MM.1S (cell line): ENCODE measurements at regions not wholly inside any gene's neighbourhood (a gene's known extent, or its start where the extent isn't known, plus 50 kb on each side); places are given as distances from the start of the nearest gene placed in this dataset.
"Not testable (repeated sequence)": the region's sequence is repeated elsewhere in the genome, so short reads cannot be mapped to it uniquely, and the experiment has no call there.

ENCODE experiments used
- DNase-seq: peaks from one replicate; pipeline ENCODE4 v3.0.0-alpha.2; 2015
- H2AFZ ChIP-seq: fragments of 300-600 bp; sonication (generic); 2 replicates; pipeline ENCODE4 v1.6.0; 2016; ENCODE audit warnings: antibody characterized with exemption, low read length
- H3F3A ChIP-seq: fragments of 300-600 bp; sonication (generic); 2 replicates; pipeline ENCODE4 v1.6.1; 2016; ENCODE audit warnings: mild to moderate bottlenecking, antibody characterized with exemption, low read length, moderate library complexity, mixed read lengths; ENCODE audit not compliant: insufficient read depth
- H3K27ac ChIP-seq: fragments of 300-600 bp; sonication (generic); 2 replicates; pipeline ENCODE4 v1.5.1; 2016; ENCODE audit warnings: mild to moderate bottlenecking, low read length
- H3K27me3 ChIP-seq: fragments of 300-600 bp; sonication (generic); replicated peaks from 2 replicates; pipeline ENCODE4 v1.6.0; 2016; ENCODE audit warnings: low read length; ENCODE audit not compliant: insufficient read depth
- H3K36me3 ChIP-seq: fragments of 300-600 bp; sonication (generic); replicated peaks from 2 replicates; pipeline ENCODE4 v1.6.1; 2016; ENCODE audit warnings: mild to moderate bottlenecking, low read length, mixed read lengths; ENCODE audit not compliant: insufficient read depth
- H3K4me1 ChIP-seq: fragments of 300-600 bp; sonication (generic); 2 replicates; pipeline ENCODE4 v1.6.1; 2016; ENCODE audit warnings: low read length, mixed read lengths
- H3K4me2 ChIP-seq: fragments of 300-600 bp; sonication (generic); 2 replicates; pipeline ENCODE4 v1.6.0; 2016; ENCODE audit warnings: low read depth, low read length
- H3K4me3 ChIP-seq: fragments of 300-600 bp; sonication (generic); 2 replicates; pipeline ENCODE4 v1.5.1; 2016; ENCODE audit warnings: low read length, mixed read lengths
- H3K79me2 ChIP-seq: fragments of 300-600 bp; sonication (generic); 2 replicates; pipeline ENCODE4 v1.6.1; 2016; ENCODE audit warnings: mixed run types, low read length, mixed read lengths
- H3K9ac ChIP-seq: fragments of 300-600 bp; sonication (generic); 2 replicates; pipeline ENCODE4 v1.6.1; 2016; ENCODE audit warnings: low read length, mixed read lengths
- H3K9me2 ChIP-seq: fragments of 300-600 bp; sonication (generic); replicated peaks from 2 replicates; pipeline ENCODE4 v1.6.1; 2016; ENCODE audit warnings: mild to moderate bottlenecking, low read length, mixed read lengths; ENCODE audit not compliant: insufficient read depth
- H3K9me3 ChIP-seq: fragments of 300-600 bp; sonication (generic); replicated peaks from 2 replicates; pipeline ENCODE4 v1.6.1; 2016; ENCODE audit warnings: mild to moderate bottlenecking, low read length, mixed read lengths; ENCODE audit not compliant: insufficient read depth
- H4K20me1 ChIP-seq: fragments of 300-600 bp; sonication (generic); 2 replicates; pipeline ENCODE4 v1.6.1; 2016; ENCODE audit warnings: mild to moderate bottlenecking, low read length, moderate library complexity, mixed read lengths; ENCODE audit not compliant: insufficient read depth
- EZH2 ChIP-seq: fragments of 300-600 bp; sonication (generic); optimal IDR thresholded peaks from 2 replicates; pipeline ENCODE3; 2017; ENCODE audit warnings: low read depth, mild to moderate bottlenecking, antibody characterized with exemption, low read length, mixed read lengths
- EZH2phosphoT487 ChIP-seq: fragments of 300-600 bp; sonication (generic); IDR thresholded peaks from 2 replicates; pipeline ENCODE4 v1.6.1; 2018; ENCODE audit warnings: antibody characterized with exemption, low read length
- TF ChIP-seq, protein P1 (sequence below): fragments of 300-600 bp; sonication (generic); IDR thresholded peaks from 2 replicates; pipeline ENCODE4 v1.5.1; 2016; ENCODE audit warnings: antibody characterized with exemption, low read length, mixed read lengths

DNA sequence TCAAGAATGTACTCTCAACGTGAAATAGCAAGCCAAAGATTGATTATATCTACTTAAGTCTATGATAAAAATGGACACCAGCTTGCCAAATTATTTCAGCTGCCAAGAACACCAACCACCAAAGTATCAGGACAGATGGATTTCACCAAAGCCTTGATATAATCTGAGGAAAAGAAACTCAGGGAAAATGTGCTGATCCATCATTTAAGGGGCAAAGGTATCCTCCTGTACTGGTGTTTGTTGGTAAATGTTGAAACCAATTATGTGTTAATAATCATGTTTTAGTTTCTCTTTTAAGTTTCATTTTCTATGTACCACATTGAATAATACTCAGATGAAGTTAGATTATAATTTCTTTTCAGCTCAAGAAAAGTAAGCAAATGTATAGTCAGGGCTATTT lies 1284.3 kb upstream of the TMEM132C start:
- no peak for DNase-seq
- H3K4me3 ChIP-seq, result no peak overlapping the region
- H2AFZ ChIP-seq, result no peak overlapping the region
- TF ChIP-seq, protein P1, sequence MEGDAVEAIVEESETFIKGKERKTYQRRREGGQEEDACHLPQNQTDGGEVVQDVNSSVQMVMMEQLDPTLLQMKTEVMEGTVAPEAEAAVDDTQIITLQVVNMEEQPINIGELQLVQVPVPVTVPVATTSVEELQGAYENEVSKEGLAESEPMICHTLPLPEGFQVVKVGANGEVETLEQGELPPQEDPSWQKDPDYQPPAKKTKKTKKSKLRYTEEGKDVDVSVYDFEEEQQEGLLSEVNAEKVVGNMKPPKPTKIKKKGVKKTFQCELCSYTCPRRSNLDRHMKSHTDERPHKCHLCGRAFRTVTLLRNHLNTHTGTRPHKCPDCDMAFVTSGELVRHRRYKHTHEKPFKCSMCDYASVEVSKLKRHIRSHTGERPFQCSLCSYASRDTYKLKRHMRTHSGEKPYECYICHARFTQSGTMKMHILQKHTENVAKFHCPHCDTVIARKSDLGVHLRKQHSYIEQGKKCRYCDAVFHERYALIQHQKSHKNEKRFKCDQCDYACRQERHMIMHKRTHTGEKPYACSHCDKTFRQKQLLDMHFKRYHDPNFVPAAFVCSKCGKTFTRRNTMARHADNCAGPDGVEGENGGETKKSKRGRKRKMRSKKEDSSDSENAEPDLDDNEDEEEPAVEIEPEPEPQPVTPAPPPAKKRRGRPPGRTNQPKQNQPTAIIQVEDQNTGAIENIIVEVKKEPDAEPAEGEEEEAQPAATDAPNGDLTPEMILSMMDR, result no peak
- TF ChIP-seq EZH2phosphoT487 (no peak), EZH2 (no peak)
- H3K9me3 ChIP-seq, result no peaks in the 10 kb centered on the region
- H3K27me3 ChIP-seq, result no peaks in the 10 kb centered on the region
- no peaks in the 10 kb centered on the region for H3K4me1 ChIP-seq
- no peak overlapping the region for H3K4me2 ChIP-seq
- H3F3A ChIP-seq, result no peaks in the 10 kb centered on the region
- H3K27ac ChIP-seq, result no peak overlapping the region
- H3K9ac ChIP-seq, result no peak overlapping the region
- no peaks in the 10 kb centered on the region for H3K36me3 ChIP-seq
- no peaks in the 10 kb centered on the region for H3K9me2 ChIP-seq
- H3K79me2 ChIP-seq, result no peaks in the 10 kb centered on the region
- H4K20me1 ChIP-seq, result no peaks in the 10 kb centered on the region

DNA sequence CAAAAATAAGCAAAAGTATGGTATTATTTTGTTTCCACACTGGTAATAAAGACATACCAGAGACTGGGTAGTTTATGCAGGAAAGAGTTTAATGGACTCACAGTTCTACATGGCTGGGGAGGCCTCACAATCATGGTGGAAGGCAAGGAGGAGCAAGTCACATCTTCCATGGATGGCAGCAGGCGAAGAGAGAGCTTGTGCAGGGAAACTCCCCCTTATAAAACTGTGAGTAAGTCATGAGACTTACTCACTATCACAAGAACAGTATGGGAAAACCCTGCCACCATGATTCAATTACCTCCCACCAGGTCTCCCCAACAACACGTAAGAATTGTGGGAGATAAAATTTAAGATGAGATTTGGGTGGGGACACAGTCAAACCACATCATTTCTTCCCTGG lies 1283.2 kb upstream of the TMEM132C start:
- H2AFZ ChIP-seq, H3K4me2 ChIP-seq, H3F3A ChIP-seq, H3K36me3 ChIP-seq, H3K9me2 ChIP-seq, H3K79me2 ChIP-seq, H3K4me3 ChIP-seq, DNase-seq, H4K20me1 ChIP-seq, H3K9ac ChIP-seq, H3K27ac ChIP-seq, H3K4me1 ChIP-seq, H3K9me3 ChIP-seq, H3K27me3 ChIP-seq: not testable (repeated sequence)

DNA sequence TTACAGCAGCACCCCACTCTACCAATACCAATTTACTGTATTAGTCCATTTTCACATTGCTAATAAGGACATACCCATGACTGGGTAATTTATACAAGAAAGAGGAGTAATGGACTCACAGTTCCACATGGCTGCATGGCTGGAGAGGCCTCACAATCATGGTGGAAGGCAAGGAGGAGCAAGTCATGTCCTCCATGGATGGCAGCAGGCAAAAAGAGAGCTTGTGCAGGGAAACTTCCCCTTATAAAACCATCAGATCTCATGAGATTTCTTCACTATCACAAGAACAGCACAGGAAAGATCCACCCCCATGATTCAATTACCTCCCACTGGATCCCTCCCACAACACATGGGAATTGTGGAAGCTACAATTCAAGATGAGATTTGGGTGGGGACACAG lies 1281.3 kb upstream of the TMEM132C start:
- not testable (repeated sequence) for H3K9me2 ChIP-seq, H3K9me3 ChIP-seq, H3K4me2 ChIP-seq, H4K20me1 ChIP-seq, H3K4me3 ChIP-seq, H3K9ac ChIP-seq, H3K36me3 ChIP-seq, H3K27ac ChIP-seq, H3K79me2 ChIP-seq, H3F3A ChIP-seq, H3K27me3 ChIP-seq, H2AFZ ChIP-seq, H3K4me1 ChIP-seq, DNase-seq

DNA sequence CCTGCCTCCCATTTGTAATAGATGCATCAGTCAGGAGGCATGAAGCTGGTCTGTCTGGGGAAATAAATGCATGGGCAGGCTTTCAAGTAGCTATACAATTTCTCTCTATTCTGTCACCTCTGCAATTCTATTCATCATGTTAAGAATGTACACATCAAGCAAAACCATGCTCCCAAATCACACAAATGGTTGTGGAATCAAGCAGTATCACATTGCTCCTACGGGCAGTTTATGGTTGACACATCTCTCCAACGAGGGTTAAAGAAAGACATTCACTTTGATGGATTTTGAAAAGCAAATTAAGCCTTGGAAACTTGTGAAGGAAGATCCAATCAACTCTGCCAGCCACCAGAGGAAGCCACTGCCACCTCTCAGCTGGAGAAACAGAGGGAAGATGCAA lies 1277.4 kb upstream of the TMEM132C start:
- Histone ChIP-seq H3K79me2 (no peaks in the 10 kb centered on the region), H3F3A (no peaks in the 10 kb centered on the region), H2AFZ (no peak overlapping the region), H3K4me3 (no peak overlapping the region), H3K27ac (no peak overlapping the region), H3K4me1 (no peaks in the 10 kb centered on the region), H4K20me1 (no peaks in the 10 kb centered on the region), H3K9ac (no peak overlapping the region), H3K27me3 (no peaks in the 10 kb centered on the region), H3K4me2 (no peak overlapping the region), H3K9me3 (no peaks in the 10 kb centered on the region), H3K36me3 (no peaks in the 10 kb centered on the region), H3K9me2 (no peaks in the 10 kb centered on the region)
- TF ChIP-seq EZH2 (no peak), EZH2phosphoT487 (no peak)
- TF ChIP-seq, protein P1, result no peak
- no peak for DNase-seq
